ENCODE measurements at regions not wholly inside any gene's neighbourhood (a gene's known extent, or its start where the extent isn't known, plus 50 kb on each side); places are given as distances from the start of the nearest gene placed in this dataset.

- Histone ChIP-seq H3K27me3 (ENCODE audit: low read depth, low read length) (peaks cover 15% of the 10 kb centered on the region; the same call in 1 of the 2 replicates), H3K9me3 (ENCODE audit: insufficient read depth, low read length) (no peaks in the 10 kb centered on the region), H3K79me2 (ENCODE audit: low read length) (no peaks in the 10 kb centered on the region), H2AFZ (ENCODE audit: low read depth, low read length) (no peak overlapping the region), H3K9ac (ENCODE audit: low read length) (no peak overlapping the region), H3K4me1 (ENCODE audit: low read length) (no peaks in the 10 kb centered on the region), H4K20me1 (ENCODE audit: insufficient read depth, low read length) (no peaks in the 10 kb centered on the region), H3K36me3 (replicated peaks; ENCODE audit: low read depth, low read length) (no peaks in the 10 kb centered on the region), H3K27ac (ENCODE audit: low read length) (no peak overlapping the region), H3K4me2 (ENCODE audit: low read length) (no peak overlapping the region), H3K4me3 (ENCODE audit: low read length) (no peak overlapping the region)
- TF ChIP-seq CTCF (IDR thresholded peaks at IDR 0.05; ENCODE audit: low read depth, low read length) (no peak), EZH2phosphoT487 (IDR thresholded peaks at IDR 0.05; ENCODE audit: low read depth) (no peak)
Measured at GRCh38 chr15:96466389-96466947, 136.0 kb downstream of the NR2F2 start.

DNA sequence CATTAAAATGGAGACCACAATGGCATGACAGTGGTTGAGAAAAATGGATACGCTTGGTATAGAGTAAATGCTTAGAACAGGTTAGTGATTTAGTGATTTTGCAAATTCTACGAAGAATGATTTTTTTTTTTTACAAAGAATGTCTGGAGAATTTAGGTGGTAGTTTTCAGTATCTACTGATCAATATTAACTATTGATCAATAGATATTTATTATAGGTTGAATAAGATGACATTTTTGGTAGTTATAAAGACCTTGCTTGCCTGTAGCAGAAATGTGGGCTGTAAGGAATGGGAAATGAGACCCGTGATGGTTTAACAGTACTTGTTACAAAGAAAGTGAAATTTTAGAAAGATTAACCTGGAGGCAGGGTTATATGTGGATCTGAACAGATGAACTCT lies 137.5 kb downstream of the NR2F2 start:
- Histone ChIP-seq H3K4me1 (ENCODE audit: low read length) (no peaks in the 10 kb centered on the region), H3K9ac (ENCODE audit: low read length) (no peak overlapping the region), H3K4me3 (ENCODE audit: low read length) (no peak overlapping the region), H3K79me2 (ENCODE audit: low read length) (no peaks in the 10 kb centered on the region), H3K4me2 (ENCODE audit: low read length) (no peak overlapping the region), H3K27ac (ENCODE audit: low read length) (no peak overlapping the region), H4K20me1 (ENCODE audit: insufficient read depth, low read length) (no peaks in the 10 kb centered on the region), H2AFZ (ENCODE audit: low read depth, low read length) (no peak overlapping the region), H3K36me3 (replicated peaks; ENCODE audit: low read depth, low read length) (no peaks in the 10 kb centered on the region), H3K9me3 (ENCODE audit: insufficient read depth, low read length) (no peaks in the 10 kb centered on the region), H3K27me3 (ENCODE audit: low read depth, low read length) (peaks cover 15% of the 10 kb centered on the region; the same call in 1 of the 2 replicates)
- no peak for TF ChIP-seq EZH2phosphoT487 (IDR thresholded peaks at IDR 0.05; ENCODE audit: low read depth)

DNA sequence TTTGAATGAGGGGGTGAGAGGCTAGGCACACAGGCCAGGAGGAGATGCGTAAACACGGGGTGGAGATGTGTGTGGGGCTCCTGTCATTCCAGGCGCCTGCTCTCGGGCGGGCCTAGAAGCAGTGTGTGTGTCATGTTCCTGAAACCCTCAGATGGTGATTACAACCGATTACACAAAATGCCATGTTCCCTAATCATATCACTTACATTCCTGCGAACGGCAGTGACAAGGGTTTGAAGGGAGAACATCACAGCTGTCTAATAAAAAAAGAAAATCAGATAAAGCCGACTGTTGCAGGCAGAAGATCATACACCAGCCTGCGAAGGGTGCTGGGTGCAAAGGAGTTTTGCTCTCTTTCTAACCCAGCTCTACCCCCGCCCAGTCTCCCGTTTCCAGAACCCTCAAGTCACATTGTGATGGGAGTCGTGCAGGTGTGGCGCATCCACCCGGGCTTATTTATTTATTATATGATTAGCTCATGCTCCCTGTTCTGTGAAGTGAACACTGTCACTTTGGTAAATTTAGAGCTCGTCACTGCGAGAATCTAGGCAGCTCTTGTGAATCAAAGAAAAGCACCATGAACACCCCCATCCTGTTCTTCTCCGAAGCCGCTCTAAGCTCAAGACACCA lies 140.3 kb downstream of the NR2F2 start:
- Histone ChIP-seq H3K9me3 (ENCODE audit: insufficient read depth, low read length) (no peaks in the 10 kb centered on the region), H2AFZ (ENCODE audit: low read depth, low read length) (no peak overlapping the region), H3K79me2 (ENCODE audit: low read length) (no peaks in the 10 kb centered on the region), H3K27me3 (ENCODE audit: low read depth, low read length) (peaks cover 15% of the 10 kb centered on the region; the same call in 1 of the 2 replicates), H3K9ac (ENCODE audit: low read length) (no peak overlapping the region), H4K20me1 (ENCODE audit: insufficient read depth, low read length) (no peaks in the 10 kb centered on the region), H3K27ac (ENCODE audit: low read length) (no peak overlapping the region), H3K4me3 (ENCODE audit: low read length) (no peak overlapping the region), H3K4me1 (ENCODE audit: low read length) (no peaks in the 10 kb centered on the region), H3K36me3 (replicated peaks; ENCODE audit: low read depth, low read length) (no peaks in the 10 kb centered on the region), H3K4me2 (ENCODE audit: low read length) (no peak overlapping the region)
- TF ChIP-seq CTCF (IDR thresholded peaks at IDR 0.05; ENCODE audit: low read depth, low read length) (no peak), EZH2phosphoT487 (IDR thresholded peaks at IDR 0.05; ENCODE audit: low read depth) (no peak)

GRCh38 chr15:96472681-96473080 lies 142.2 kb downstream of the NR2F2 start:
- no peak overlapping the region for H3K27ac ChIP-seq (ENCODE audit: low read length)
- H3K4me1 ChIP-seq (ENCODE audit: low read length) = no peaks in the 10 kb centered on the region
- H3K27me3 ChIP-seq (ENCODE audit: low read depth, low read length) = no peaks in the 10 kb centered on the region
- H3K36me3 ChIP-seq (replicated peaks; ENCODE audit: low read depth, low read length) = no peaks in the 10 kb centered on the region
- H3K79me2 ChIP-seq (ENCODE audit: low read length) = no peaks in the 10 kb centered on the region
- H3K9ac ChIP-seq (ENCODE audit: low read length) = no peak overlapping the region
- no peak overlapping the region for H3K4me3 ChIP-seq (ENCODE audit: low read length)
- no peak overlapping the region for H3K4me2 ChIP-seq (ENCODE audit: low read length)
- H4K20me1 ChIP-seq (ENCODE audit: insufficient read depth, low read length) = no peaks in the 10 kb centered on the region
- TF ChIP-seq EZH2phosphoT487 (IDR thresholded peaks at IDR 0.05; ENCODE audit: low read depth) (no peak), CTCF (IDR thresholded peaks at IDR 0.05; ENCODE audit: low read depth, low read length) (no peak)
- no peaks in the 10 kb centered on the region for H3K9me3 ChIP-seq (ENCODE audit: insufficient read depth, low read length)
- no peak overlapping the region for H2AFZ ChIP-seq (ENCODE audit: low read depth, low read length)

Measured in OCI-LY3 (cell line).